Stimulated activated CD8-positive, alpha-beta memory T cell treated with anti-CD3 and anti-CD28 coated beads, Interleukin-7, amount 100 ng/mL, for 1 hour (primary cell): ENCODE measurements at regions not wholly inside any gene's neighbourhood (a gene's known extent, or its start where the extent isn't known, plus 50 kb on each side); places are given as distances from the start of the nearest gene placed in this dataset.
"Not testable (repeated sequence)": the region's sequence is repeated elsewhere in the genome, so short reads cannot be mapped to it uniquely, and the experiment has no call there.

ENCODE experiments used
- DNase-seq, 2 donors: peaks; one replicate each; pipeline ENCODE4 v3.0.0-alpha.2; 2020; ENCODE audit warnings: low read depth in 2 of 2

- DNase-seq = no peak
These were observed 154.1 kb upstream of the CBLB start for GRCh38 chr3:106022913-106023312.

- DNase-seq = no peak
These were observed 156.4 kb upstream of the CBLB start for GRCh38 chr3:106025151-106025722.

- DNase-seq = no peak
These were observed 161.3 kb upstream of the CBLB start for GRCh38 chr3:106029954-106030626.

GRCh38 chr3:106030627-106030963 is 161.8 kb upstream of the CBLB start:
- DNase-seq = no peak

GRCh38 chr3:106032479-106032878 is 163.7 kb upstream of the CBLB start:
- no peak for DNase-seq

- no peak for DNase-seq
These were observed 164.8 kb upstream of the CBLB start for GRCh38 chr3:106033654-106034053.

- DNase-seq = no peak
These were observed 165.5 kb upstream of the CBLB start for GRCh38 chr3:106034313-106034712.

GRCh38 chr3:106035619-106036018 is 166.8 kb upstream of the CBLB start:
- no peak for DNase-seq

- DNase-seq = no peak
These were observed 167.9 kb upstream of the CBLB start for GRCh38 chr3:106036696-106037095.

- no peak for DNase-seq
These were observed 178.4 kb upstream of the CBLB start for GRCh38 chr3:106047221-106047620.

- DNase-seq = no peak
These were observed 180.2 kb upstream of the CBLB start for GRCh38 chr3:106048946-106049481.

- no peak for DNase-seq
These were observed 181.0 kb upstream of the CBLB start for GRCh38 chr3:106049821-106050220.

- no peak for DNase-seq
These were observed 188.1 kb upstream of the CBLB start for GRCh38 chr3:106056931-106057330.

- no peak for DNase-seq
These were observed 189.7 kb upstream of the CBLB start for GRCh38 chr3:106058475-106058874.

- no peak for DNase-seq
These were observed 191.2 kb upstream of the CBLB start for GRCh38 chr3:106059953-106060517.

- no peak for DNase-seq
These were observed 195.1 kb upstream of the CBLB start for GRCh38 chr3:106063909-106064308.

GRCh38 chr3:106065831-106066230 is 197.0 kb upstream of the CBLB start:
- no peak for DNase-seq

GRCh38 chr3:106067711-106068110 is 198.9 kb upstream of the CBLB start:
- DNase-seq = no peak

- DNase-seq = no peak
These were observed 199.6 kb upstream of the CBLB start for GRCh38 chr3:106068381-106068780.

- DNase-seq = no peak
These were observed 200.0 kb upstream of the CBLB start for GRCh38 chr3:106068795-106069194.

GRCh38 chr3:106070187-106070586 is 201.4 kb upstream of the CBLB start:
- no peak for DNase-seq

- no peak for DNase-seq
These were observed 202.5 kb upstream of the CBLB start for GRCh38 chr3:106071306-106071705.

GRCh38 chr3:106072596-106072995 is 203.8 kb upstream of the CBLB start:
- DNase-seq = not testable (repeated sequence)
